Gastroesophageal sphincter (tissue), 3 donors: ENCODE measurements at regions not wholly inside any gene's neighbourhood (a gene's known extent, or its start where the extent isn't known, plus 50 kb on each side); places are given as distances from the start of the nearest gene placed in this dataset.

Experiments used
- CTCF ChIP-seq, 4 experiments: fragments of 200-600 bp in 2 of 4; fragments of 450-650 bp in 2 of 4; sonication (generic) in 1 of 4; IDR thresholded peaks; one replicate each; pipeline ENCODE4 v1.5.1; 2017 to 2019; ENCODE audit warnings: antibody characterized with exemption in 4 of 4, mild to moderate bottlenecking in 2 of 4, moderate library complexity in 2 of 4
- EP300 ChIP-seq: sonication (generic); formaldehyde crosslinking; IDR thresholded peaks from one replicate; pipeline ENCODE4 v1.6.1; 2017; ENCODE audit warnings: antibody characterized with exemption, mild to moderate bottlenecking
- POLR2AphosphoS5 ChIP-seq: sonication (generic); formaldehyde crosslinking; IDR thresholded peaks from one replicate; pipeline ENCODE4 v1.6.1; 2017; ENCODE audit warnings: antibody characterized with exemption

- no peak for TF ChIP-seq CTCF (IDR thresholded peaks at IDR 0.05)
- no peak for TF ChIP-seq POLR2AphosphoS5
- TF ChIP-seq EP300, result no peak
Measured at GRCh38 chr2:6325616-6326015, 540.1 kb downstream of the CMPK2 start.
